H1 (cell line): ENCODE measurements at regions not wholly inside any gene's neighbourhood (a gene's known extent, or its start where the extent isn't known, plus 50 kb on each side); places are given as distances from the start of the nearest gene placed in this dataset.

Source experiments
- ATF3 ChIP-seq: IDR thresholded peaks from 2 replicates; pipeline ENCODE4 v1.6.1; 2011; ENCODE audit warnings: low read depth, mild to moderate bottlenecking, low read length; ENCODE audit not compliant: insufficient read depth
- CHD7 ChIP-seq: fragments of 300-600 bp; sonication (generic); IDR thresholded peaks from 2 replicates; pipeline ENCODE4 v1.7.1; 2012; ENCODE audit warnings: low read length, moderate library complexity, mild to moderate bottlenecking, inconsistent platforms; ENCODE audit not compliant: insufficient replicate concordance
- EGR1 ChIP-seq: IDR thresholded peaks from 2 replicates; pipeline ENCODE4 v1.6.1; 2011; ENCODE audit warnings: low read depth, low read length, borderline replicate concordance
- HDAC6 ChIP-seq: IDR thresholded peaks from one replicate; pipeline ENCODE4 v1.7.1; 2012; ENCODE audit warnings: low read depth, mild to moderate bottlenecking, inconsistent platforms, low read length, moderate library complexity
- RBBP5 ChIP-seq: IDR thresholded peaks from 2 replicates; pipeline ENCODE4 v1.7.1; 2012; ENCODE audit warnings: low read depth, mild to moderate bottlenecking, inconsistent platforms, low read length, moderate library complexity, borderline replicate concordance
- RXRA ChIP-seq: IDR thresholded peaks from 2 replicates; pipeline ENCODE4 v1.6.1; 2011; ENCODE audit warnings: low read depth, mild to moderate bottlenecking, low read length, moderate library complexity; ENCODE audit not compliant: insufficient read depth
- SIX5 ChIP-seq: IDR thresholded peaks from 2 replicates; pipeline ENCODE4 v1.6.1; 2011; ENCODE audit warnings: mild to moderate bottlenecking, low read depth, low read length
- TAF7 ChIP-seq: optimal IDR thresholded peaks from 2 replicates; pipeline ENCODE3; 2011; ENCODE audit warnings: low read depth, mild to moderate bottlenecking, inconsistent platforms, low read length, moderate library complexity, borderline replicate concordance

- TF ChIP-seq CHD7 (no peak), EGR1 (no peak), HDAC6 (no peak), TAF7 (no peak), RXRA (no peak), RBBP5 (no peak), ATF3 (no peak), SIX5 (no peak)
- TF ChIP-seq, all 59 proteins: peak for 0
Measured at GRCh38 chr20:57025261-57025660, 241.2 kb downstream of the BMP7 start (continued).
